Trophoblast cell (in vitro differentiated cells and primary cell): ENCODE measurements at regions not wholly inside any gene's neighbourhood (a gene's known extent, or its start where the extent isn't known, plus 50 kb on each side); places are given as distances from the start of the nearest gene placed in this dataset.

Experiments
- DNase-seq, 2 donors: peaks; one replicate each; pipeline ENCODE4 v3.0.0-alpha.2; 2016
- H2AFZ ChIP-seq: 2 replicates; pipeline ENCODE4 v1.6.1; 2013; ENCODE audit warnings: low read length, moderate library complexity, mild to moderate bottlenecking; ENCODE audit not compliant: insufficient read depth, poor library complexity
- H2AK5ac ChIP-seq: 2 replicates; pipeline ENCODE4 v1.6.1; 2013; ENCODE audit warnings: mild to moderate bottlenecking, low read length
- H2BK120ac ChIP-seq: 2 replicates; pipeline ENCODE4 v1.6.1; 2013; ENCODE audit warnings: low read length, mild to moderate bottlenecking, moderate library complexity; ENCODE audit not compliant: insufficient read depth, poor library complexity
- H2BK12ac ChIP-seq: 2 replicates; pipeline ENCODE4 v1.6.1; 2013; ENCODE audit warnings: mild to moderate bottlenecking, low read length, moderate library complexity
- H2BK5ac ChIP-seq: 2 replicates; pipeline ENCODE4 v1.6.1; 2013; ENCODE audit warnings: low read length, low read depth, moderate library complexity, mild to moderate bottlenecking; ENCODE audit not compliant: poor library complexity
- H3K14ac ChIP-seq: 2 replicates; pipeline ENCODE4 v1.6.1; 2013; ENCODE audit warnings: mild to moderate bottlenecking, low read length
- H3K18ac ChIP-seq: 2 replicates; pipeline ENCODE4 v1.6.1; 2013; ENCODE audit warnings: mild to moderate bottlenecking, low read length
- H3K23ac ChIP-seq: 2 replicates; pipeline ENCODE4 v1.6.1; 2013; ENCODE audit warnings: low read length
- H3K27ac ChIP-seq: 2 replicates; pipeline ENCODE4 v1.5.1; 2013; ENCODE audit warnings: low read depth, mild to moderate bottlenecking, inconsistent platforms, low read length, moderate library complexity
- H3K27me3 ChIP-seq: 2 replicates; pipeline ENCODE4 v1.6.1; 2013; ENCODE audit warnings: inconsistent platforms, mild to moderate bottlenecking, low read length, moderate library complexity; ENCODE audit not compliant: insufficient read depth
- H3K36me3 ChIP-seq, 2 experiments: 1 replicate in 1 of 2; 2 replicates in 1 of 2; pipeline ENCODE4 v1.6.1; 2013; ENCODE audit warnings: low read length in 2 of 2, mild to moderate bottlenecking in 2 of 2, moderate library complexity in 1 of 2; ENCODE audit not compliant: insufficient read depth in 2 of 2, control insufficient read depth in 1 of 2
- H3K4ac ChIP-seq: 2 replicates; pipeline ENCODE4 v1.6.1; 2013; ENCODE audit warnings: low read depth, mild to moderate bottlenecking, low read length, moderate library complexity
- H3K4me1 ChIP-seq, 2 experiments: 1 replicate in 1 of 2; 2 replicates in 1 of 2; pipeline ENCODE4 v1.6.1; 2013; ENCODE audit warnings: low read length in 2 of 2, mild to moderate bottlenecking in 2 of 2, moderate library complexity in 1 of 2; ENCODE audit not compliant: insufficient read depth in 2 of 2, control insufficient read depth in 1 of 2
- H3K4me2 ChIP-seq: 2 replicates; pipeline ENCODE4 v1.6.1; 2013; ENCODE audit warnings: inconsistent platforms, mild to moderate bottlenecking, low read length, moderate library complexity
- H3K4me3 ChIP-seq: 2 replicates; pipeline ENCODE4 v1.5.1; 2013; ENCODE audit warnings: mild to moderate bottlenecking, low read depth, low read length, inconsistent platforms
- H3K79me1 ChIP-seq: one replicate; pipeline ENCODE4 v1.6.1; 2013; ENCODE audit warnings: low read length
- H3K79me2 ChIP-seq: 2 replicates; pipeline ENCODE4 v1.6.1; 2013; ENCODE audit warnings: low read length, mild to moderate bottlenecking; ENCODE audit not compliant: control insufficient read depth, insufficient read depth, poor library complexity
- H3K9ac ChIP-seq: 2 replicates; pipeline ENCODE4 v1.6.1; 2013; ENCODE audit warnings: mild to moderate bottlenecking, low read length
- H3K9me3 ChIP-seq: 2 replicates; pipeline ENCODE4 v1.6.1; 2013; ENCODE audit warnings: low read depth, mild to moderate bottlenecking, control low read depth, inconsistent platforms, low read length; ENCODE audit not compliant: insufficient read depth
- H4K12ac ChIP-seq: 2 replicates; pipeline ENCODE4 v1.6.1; 2013; ENCODE audit warnings: low read depth, mild to moderate bottlenecking, low read length, moderate library complexity
- H4K8ac ChIP-seq: 2 replicates; pipeline ENCODE4 v1.6.1; 2013; ENCODE audit warnings: low read depth, mild to moderate bottlenecking, low read length, moderate library complexity
- H4K91ac ChIP-seq: one replicate; pipeline ENCODE4 v1.6.1; 2013; ENCODE audit warnings: low read depth, mild to moderate bottlenecking, low read length, moderate library complexity
- WGBS: extraction: QIAGEN DNeasy Blood & Tissue Kit; methylation state at CpG from one replicate; pipeline ENCODE4 v1.1.7; 2013; ENCODE audit warnings: missing lambda C conversion rate; ENCODE audit not compliant: insufficient read length, insufficient coverage; ENCODE audit errors: extremely low coverage; 5-methylcytosine and 5-hydroxymethylcytosine counted together

DNA sequence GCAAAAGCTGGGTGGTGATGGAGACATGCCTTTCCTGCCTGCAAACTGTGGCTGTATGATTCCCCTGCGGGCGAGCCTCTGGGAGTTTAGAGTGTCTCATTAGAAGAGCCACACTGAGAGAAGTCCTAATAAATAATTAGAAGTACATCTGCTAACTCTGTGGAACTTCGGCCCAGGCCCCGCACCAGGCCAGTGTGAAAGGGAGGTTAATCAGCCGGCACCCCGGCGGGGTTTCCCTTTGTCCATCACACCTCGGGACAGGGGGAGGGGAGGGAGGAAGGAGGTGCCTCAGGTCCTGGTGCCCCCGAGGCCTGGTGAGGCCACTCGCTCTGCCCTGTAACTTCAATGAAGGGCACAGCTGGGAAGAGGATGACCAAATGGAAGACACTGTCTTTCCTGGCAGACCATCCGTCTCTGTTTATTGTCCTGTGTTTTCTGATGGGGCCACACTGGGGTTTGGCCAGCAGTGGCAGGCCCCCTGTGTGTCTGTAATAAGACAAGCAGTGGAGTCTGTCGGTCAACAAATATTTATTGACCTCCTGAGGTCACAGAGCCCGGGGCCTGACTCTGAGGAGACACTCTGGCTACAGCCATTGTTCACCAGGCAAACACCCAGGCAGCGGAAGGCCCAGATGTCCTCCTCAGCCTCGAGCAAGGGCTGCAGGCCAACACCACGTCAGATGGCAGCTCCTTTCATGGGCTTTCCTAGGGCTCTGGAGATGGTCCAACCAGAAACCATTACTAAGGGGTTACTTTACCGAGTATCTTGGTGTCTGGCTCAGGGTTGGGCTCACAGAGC lies 267.5 kb upstream of the RAB4A start:
- Histone ChIP-seq H4K91ac (peak overlapping the region; percentile 91), H3K9me3 (no peaks in the 10 kb centered on the region), H3K79me2 (peaks cover 4% of the 10 kb centered on the region), H3K27ac (peak overlapping the region; percentile 54), H3K27me3 (no peaks in the 10 kb centered on the region), H3K23ac (no peak overlapping the region), H3K9ac (no peak overlapping the region), H4K8ac (peak overlapping the region; percentile 40), H3K14ac (peak overlapping the region; percentile 21), H2AK5ac (peak overlapping the region; percentile 55), H2BK5ac (peak overlapping the region; percentile 49), H2BK12ac (peak overlapping the region; percentile 67), H2BK120ac (peak overlapping the region; percentile 57), H3K4ac (peak overlapping the region; percentile 9), H3K18ac (peak overlapping the region; percentile 42), H3K4me1 (peaks cover 34 to 48% of the 10 kb centered on the region in 2 experiments), H4K12ac (no peak overlapping the region), H3K4me2 (no peak overlapping the region), H3K36me3 (no peaks in the 10 kb centered on the region), H3K79me1 (peaks cover 49% of the 10 kb centered on the region), H3K4me3 (no peak overlapping the region), H2AFZ (no peak overlapping the region)
- no CpG with 5 or more reads among the region's 17 CpGs for WGBS
- DNase-seq: peak; percentile 48 to 77

- Histone ChIP-seq H2BK12ac (peak overlapping the region; percentile 47), H3K27ac (peak overlapping the region; percentile 54)
These were observed 266.7 kb upstream of the RAB4A start for GRCh38 chr1:229004066-229004833.

DNA sequence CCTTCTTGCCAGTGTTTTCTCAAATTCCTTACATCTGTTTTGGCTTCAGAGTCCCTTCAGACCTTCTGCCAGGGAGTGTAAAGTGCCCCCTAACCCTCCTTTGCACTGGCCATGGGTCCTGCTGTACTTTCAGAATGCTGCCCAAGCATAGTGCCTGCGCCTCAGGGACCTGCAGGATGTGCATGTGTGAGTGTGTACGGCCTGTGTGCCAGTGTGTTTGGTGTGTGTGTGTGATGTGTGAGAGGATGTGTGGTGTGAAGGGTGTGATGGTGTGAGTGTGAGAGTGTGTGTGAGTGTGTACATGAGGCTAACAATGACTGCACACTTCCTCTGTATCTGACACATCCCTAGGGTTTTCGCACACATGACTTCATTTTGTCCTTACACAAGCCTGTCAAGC lies 265.8 kb upstream of the RAB4A start:
- H3K27ac ChIP-seq: no peak overlapping the region
- no peaks in the 10 kb centered on the region for H3K9me3 ChIP-seq
- peak overlapping the region; percentile 34 for H2BK5ac ChIP-seq
- peak overlapping the region; percentile 51 for H2AFZ ChIP-seq
- H2BK12ac ChIP-seq: peak overlapping the region; percentile 97
- H2AK5ac ChIP-seq: peak overlapping the region; percentile 89
- no peaks in the 10 kb centered on the region for H3K27me3 ChIP-seq
- peaks cover 45% of the 10 kb centered on the region for H3K79me1 ChIP-seq
- H3K4ac ChIP-seq: no peak overlapping the region
- WGBS: no CpG with 5 or more reads among the region's 3 CpGs
- H4K91ac ChIP-seq: peak overlapping the region; percentile 91
- H3K23ac ChIP-seq: no peak overlapping the region
- no peak overlapping the region for H3K9ac ChIP-seq
- peak overlapping the region; percentile 83 for H3K14ac ChIP-seq
- H3K36me3 ChIP-seq: no peaks in the 10 kb centered on the region
- peaks cover 28 to 44% of the 10 kb centered on the region in 2 experiments for H3K4me1 ChIP-seq
- peak overlapping the region; percentile 80 for H3K18ac ChIP-seq
- H4K12ac ChIP-seq: no peak overlapping the region
- no peak for DNase-seq
- H3K79me2 ChIP-seq: peaks cover 4% of the 10 kb centered on the region
- H3K4me3 ChIP-seq: no peak overlapping the region
- H4K8ac ChIP-seq: peak overlapping the region; percentile 20
- H2BK120ac ChIP-seq: peak overlapping the region; percentile 87
- no peak overlapping the region for H3K4me2 ChIP-seq

More at GRCh38 chr1:229004066-229004833, 266.7 kb upstream of the RAB4A start:
- Histone ChIP-seq H3K27me3 (no peaks in the 10 kb centered on the region), H3K9ac (no peak overlapping the region), H4K8ac (peak overlapping the region; percentile 40), H3K14ac (peak overlapping the region; percentile 13), H3K18ac (peak overlapping the region; percentile 2), H3K4me3 (no peak overlapping the region), H2AK5ac (peak overlapping the region; percentile 77), H4K12ac (no peak overlapping the region), H3K79me1 (peaks cover 45% of the 10 kb centered on the region), H3K4ac (peak overlapping the region; percentile 49), H3K79me2 (peaks cover 4% of the 10 kb centered on the region), H2BK120ac (peak overlapping the region; percentile 74), H2AFZ (no peak overlapping the region), H3K9me3 (no peaks in the 10 kb centered on the region), H4K91ac (peak overlapping the region; percentile 91), H3K36me3 (no peaks in the 10 kb centered on the region), H3K4me1 (peaks cover 29 to 45% of the 10 kb centered on the region in 2 experiments), H3K4me2 (no peak overlapping the region), H3K23ac (no peak overlapping the region), H2BK5ac (peak overlapping the region; percentile 61)
- DNase-seq: no peak
- WGBS: no CpG with 5 or more reads among the region's 14 CpGs

DNA sequence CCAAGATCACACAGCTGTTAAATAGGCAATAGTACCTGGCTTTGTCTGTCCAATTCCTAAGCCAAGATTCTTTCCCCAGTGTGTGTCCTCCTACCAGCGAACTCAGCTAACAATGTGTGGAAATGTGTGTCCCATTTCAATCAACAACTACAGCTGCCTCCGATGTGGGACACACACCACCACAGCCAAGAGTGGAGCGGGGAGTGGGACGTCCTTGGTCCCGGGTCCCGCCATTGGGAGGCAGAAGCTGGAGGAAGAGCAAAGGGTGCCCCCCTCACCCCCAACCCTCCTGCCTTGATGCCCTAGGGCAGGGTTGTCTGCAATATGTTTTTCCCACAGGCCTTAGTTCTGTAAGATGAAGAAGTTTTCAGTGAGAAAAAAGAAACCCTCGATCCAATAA lies 265.4 kb upstream of the RAB4A start:
- Histone ChIP-seq H4K12ac (no peak overlapping the region), H3K9ac (no peak overlapping the region), H3K4ac (peak overlapping the region; percentile 5), H2BK120ac (peak overlapping the region; percentile 87), H3K4me1 (peaks cover 27 to 40% of the 10 kb centered on the region in 2 experiments), H2AK5ac (peak overlapping the region; percentile 92), H3K14ac (peak overlapping the region; percentile 87), H2BK5ac (peak overlapping the region; percentile 24), H3K27ac (no peak overlapping the region), H4K8ac (peak overlapping the region; percentile 59), H3K23ac (no peak overlapping the region), H3K36me3 (no peaks in the 10 kb centered on the region), H4K91ac (peak overlapping the region; percentile 91), H3K9me3 (no peaks in the 10 kb centered on the region), H3K79me2 (peaks cover 4% of the 10 kb centered on the region), H3K18ac (peak overlapping the region; percentile 34), H2BK12ac (peak overlapping the region; percentile 97), H3K79me1 (peaks cover 45% of the 10 kb centered on the region), H2AFZ (no peak overlapping the region), H3K4me3 (no peak overlapping the region), H3K27me3 (no peaks in the 10 kb centered on the region), H3K4me2 (no peak overlapping the region)
- WGBS: no CpG with 5 or more reads among the region's 7 CpGs
- no peak for DNase-seq
